Coronary artery (tissue), 2 donors: ENCODE measurements at regions not wholly inside any gene's neighbourhood (a gene's known extent, or its start where the extent isn't known, plus 50 kb on each side); places are given as distances from the start of the nearest gene placed in this dataset.

Source experiments
- DNase-seq: peaks from one replicate; pipeline ENCODE4 v3.0.0-alpha.2; 2017; ENCODE audit warnings: low spot score
- H3K27ac ChIP-seq, 2 donors: fragments of 200-600 bp; sonication (generic); one replicate each; pipeline ENCODE4 v1.5.1; 2016 to 2019
- H3K4me3 ChIP-seq: fragments of 200-600 bp; sonication (generic); 2 replicates; pipeline ENCODE4 v1.5.1; 2016; ENCODE audit warnings: mild to moderate bottlenecking, moderate library complexity
- TF ChIP-seq, protein P1 (sequence below): fragments of 200-600 bp; sonication (generic); IDR thresholded peaks from one replicate; pipeline ENCODE4 v1.5.1; 2019; ENCODE audit warnings: antibody characterized with exemption

DNA sequence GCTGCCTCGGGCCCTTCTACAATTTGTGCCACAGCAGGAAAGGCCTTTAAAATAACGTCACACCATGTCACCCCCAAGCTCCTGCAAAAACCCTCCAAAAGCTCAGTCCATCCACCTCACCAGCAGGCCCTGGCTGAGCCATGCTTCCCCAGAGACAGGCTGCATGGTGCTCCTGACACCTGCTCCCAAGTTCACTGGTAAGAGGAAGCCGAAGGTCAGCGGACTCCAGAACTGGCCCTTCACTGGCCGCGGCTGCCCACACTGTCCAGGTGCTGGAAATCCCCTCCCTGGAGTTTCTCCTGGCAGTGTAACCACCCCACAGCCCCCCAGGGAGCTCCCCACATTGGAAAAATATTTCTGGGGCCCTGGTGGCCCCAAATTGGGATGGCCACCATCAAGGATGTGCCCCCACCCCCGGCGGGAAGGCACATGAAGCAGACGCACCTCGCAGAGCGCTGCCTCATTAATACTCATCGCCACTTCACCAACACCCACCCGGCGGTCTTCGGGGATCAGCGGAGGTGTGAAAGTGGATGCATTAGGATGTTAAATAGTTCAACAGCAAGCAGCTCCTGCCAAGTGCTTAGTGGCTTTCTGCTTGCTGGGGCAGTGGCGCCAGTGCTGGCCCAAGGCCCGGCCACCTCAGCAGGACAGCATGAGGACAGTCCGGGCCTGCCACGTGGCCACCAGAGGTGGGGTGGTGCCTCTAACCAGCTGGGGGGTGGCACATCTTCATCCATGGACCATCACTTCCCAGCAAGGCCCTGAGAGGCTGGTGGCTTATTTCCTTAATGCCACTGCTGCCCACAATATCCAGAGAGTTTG lies 146.1 kb upstream of the IQSEC1 start:
- Histone ChIP-seq H3K4me3 (no peak overlapping the region), H3K27ac (no peak overlapping the region)
- TF ChIP-seq, protein P1, sequence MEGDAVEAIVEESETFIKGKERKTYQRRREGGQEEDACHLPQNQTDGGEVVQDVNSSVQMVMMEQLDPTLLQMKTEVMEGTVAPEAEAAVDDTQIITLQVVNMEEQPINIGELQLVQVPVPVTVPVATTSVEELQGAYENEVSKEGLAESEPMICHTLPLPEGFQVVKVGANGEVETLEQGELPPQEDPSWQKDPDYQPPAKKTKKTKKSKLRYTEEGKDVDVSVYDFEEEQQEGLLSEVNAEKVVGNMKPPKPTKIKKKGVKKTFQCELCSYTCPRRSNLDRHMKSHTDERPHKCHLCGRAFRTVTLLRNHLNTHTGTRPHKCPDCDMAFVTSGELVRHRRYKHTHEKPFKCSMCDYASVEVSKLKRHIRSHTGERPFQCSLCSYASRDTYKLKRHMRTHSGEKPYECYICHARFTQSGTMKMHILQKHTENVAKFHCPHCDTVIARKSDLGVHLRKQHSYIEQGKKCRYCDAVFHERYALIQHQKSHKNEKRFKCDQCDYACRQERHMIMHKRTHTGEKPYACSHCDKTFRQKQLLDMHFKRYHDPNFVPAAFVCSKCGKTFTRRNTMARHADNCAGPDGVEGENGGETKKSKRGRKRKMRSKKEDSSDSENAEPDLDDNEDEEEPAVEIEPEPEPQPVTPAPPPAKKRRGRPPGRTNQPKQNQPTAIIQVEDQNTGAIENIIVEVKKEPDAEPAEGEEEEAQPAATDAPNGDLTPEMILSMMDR: no peak
- DNase-seq: no peak

DNA sequence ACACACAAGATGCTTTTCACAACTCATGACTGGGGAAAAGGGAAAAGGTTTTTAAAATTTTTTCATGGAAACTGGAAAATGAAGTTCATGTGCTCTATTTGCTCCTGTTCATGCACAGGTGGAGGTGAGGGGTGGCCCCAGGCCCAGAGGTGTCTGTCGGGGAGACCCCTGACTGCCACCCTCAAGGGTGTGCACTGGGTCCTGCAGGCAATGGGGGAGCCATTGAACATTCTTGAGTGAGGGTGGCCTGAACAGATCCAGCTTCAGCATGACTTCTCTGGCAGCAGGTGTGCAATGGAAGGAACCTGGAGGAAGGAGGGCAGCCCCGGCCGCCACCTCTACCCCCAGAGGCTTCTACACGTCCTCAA lies 145.3 kb upstream of the IQSEC1 start:
- H3K27ac ChIP-seq: no peak overlapping the region
- no peak for DNase-seq
- no peak overlapping the region for H3K4me3 ChIP-seq
- TF ChIP-seq, protein P1: no peak

DNA sequence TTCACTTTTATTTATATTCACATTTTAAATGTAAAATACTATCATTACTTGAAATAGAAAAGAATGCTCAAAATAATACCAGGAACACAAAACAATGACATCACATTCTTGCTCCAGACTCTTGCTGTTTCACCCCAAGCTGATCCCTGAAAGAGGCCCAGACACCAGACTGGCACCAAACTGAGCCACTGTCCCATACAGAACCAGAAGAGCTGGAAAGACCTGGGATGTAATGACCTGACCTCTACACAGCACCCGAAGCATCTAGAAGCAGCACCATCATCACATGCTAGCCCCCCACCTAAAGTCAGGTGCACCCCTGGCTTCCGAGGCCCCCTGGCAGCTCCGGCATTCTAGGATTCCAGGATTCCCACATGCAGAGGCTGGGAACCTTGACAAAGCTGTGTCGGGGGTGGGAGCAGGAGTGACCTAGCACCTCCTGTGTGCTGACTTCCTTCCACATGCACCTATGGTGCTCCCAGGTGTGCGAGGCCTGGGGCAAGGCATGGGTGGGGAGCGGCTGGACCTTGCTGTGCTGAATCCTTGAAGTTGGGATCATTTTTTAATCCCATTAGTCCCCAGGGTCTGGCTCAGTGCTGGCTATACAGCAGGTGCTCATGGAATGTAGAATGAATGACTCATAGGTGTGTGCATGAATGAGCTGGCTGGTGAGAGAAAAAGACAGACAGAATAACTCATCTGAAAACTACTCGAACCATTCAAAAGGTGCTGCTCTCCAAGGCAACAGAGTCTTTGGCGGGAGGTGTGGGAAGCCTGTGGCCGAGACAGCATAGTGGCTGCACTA lies 144.7 kb upstream of the IQSEC1 start:
- H3K4me3 ChIP-seq: no peak overlapping the region
- TF ChIP-seq, protein P1: no peak
- no peak for DNase-seq
- no peak overlapping the region for H3K27ac ChIP-seq

DNA sequence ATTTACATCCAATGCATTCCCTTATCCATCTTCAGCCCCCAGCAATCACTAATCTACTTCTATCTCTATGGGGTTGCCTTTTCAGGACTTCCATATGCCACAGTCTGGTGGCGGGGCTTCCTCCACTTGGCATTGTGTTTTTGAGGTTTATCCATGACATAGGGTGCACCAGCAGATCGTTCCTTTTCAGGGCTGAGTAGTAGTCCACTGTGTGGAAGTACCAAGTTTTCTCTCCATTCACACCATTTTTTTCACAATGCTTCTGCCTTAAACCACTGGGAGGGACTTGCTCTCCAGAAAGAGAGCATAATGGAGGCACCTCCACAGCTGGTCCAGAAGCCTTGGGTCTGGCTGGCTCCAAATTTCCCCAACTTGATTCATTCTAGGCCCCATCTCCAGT lies 144.0 kb upstream of the IQSEC1 start:
- H3K27ac ChIP-seq: no peak overlapping the region

DNA sequence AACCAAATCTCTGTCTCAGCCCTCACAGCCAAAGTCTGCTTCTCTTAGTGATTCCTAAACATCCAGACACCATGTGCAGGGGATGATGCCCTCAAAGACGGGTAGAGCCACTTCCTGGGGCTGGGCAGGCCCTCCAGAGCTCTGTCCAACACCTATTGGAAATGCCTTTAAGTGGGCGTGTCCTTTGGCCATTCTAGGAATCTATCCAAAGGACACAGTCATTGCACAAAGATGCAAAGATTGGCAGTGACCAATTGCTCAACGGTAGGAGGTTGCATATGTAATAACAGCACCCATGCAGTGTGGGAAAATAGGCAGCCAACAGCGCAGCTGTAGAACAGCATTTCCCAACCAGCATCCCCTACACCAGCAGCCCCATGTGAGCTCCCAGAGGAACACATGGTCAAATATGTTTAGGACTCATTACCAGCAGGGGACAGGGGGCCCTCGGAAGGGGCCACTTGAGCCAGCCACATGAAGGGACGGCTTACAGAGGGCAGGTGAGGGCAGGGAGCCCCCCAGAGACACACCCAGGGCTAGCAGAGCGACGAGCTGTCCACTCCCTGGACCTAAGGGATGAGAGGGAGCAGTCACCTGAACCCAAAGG lies 142.8 kb upstream of the IQSEC1 start:
- TF ChIP-seq, protein P1: no peak
- H3K4me3 ChIP-seq: no peak overlapping the region
- no peak overlapping the region for H3K27ac ChIP-seq
- no peak for DNase-seq

More for the DNA sequence above, 144.0 kb upstream of the IQSEC1 start:
- no peak for DNase-seq
- no peak overlapping the region for H3K4me3 ChIP-seq
- TF ChIP-seq, protein P1: no peak

DNA sequence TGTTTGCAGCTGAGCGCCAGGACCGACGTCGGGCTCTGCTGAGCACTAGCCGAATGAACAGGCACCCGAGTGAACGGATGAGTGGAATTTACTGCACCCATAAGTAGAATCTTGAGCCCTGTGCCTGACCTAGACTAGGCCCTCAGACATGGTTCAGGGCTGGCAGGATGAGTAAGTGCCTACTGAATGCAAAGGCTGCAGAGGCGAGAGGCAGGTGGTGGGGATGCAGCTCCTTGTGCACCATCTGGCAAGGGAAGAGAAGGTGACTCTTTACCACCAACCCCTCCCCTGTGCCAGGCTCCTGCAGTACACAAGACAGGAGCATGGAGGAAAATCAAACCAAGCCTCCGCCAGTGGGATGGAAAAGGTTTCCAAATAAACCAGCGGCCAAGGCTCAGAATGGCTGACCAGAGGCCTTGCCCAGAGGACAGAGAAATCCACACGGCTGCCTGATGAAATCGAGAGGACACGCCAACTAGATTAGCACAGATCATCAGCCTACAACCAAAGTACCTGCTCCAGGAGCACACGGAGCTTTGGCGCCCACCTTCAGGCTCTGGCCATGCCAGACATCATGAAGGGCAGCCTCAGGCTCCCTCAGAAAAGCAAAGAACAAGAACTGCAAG lies 141.7 kb upstream of the IQSEC1 start:
- TF ChIP-seq, protein P1: no peak
- H3K27ac ChIP-seq: no peak overlapping the region
- no peak overlapping the region for H3K4me3 ChIP-seq
- DNase-seq: no peak
